ENCODE measurements at regions not wholly inside any gene's neighbourhood (a gene's known extent, or its start where the extent isn't known, plus 50 kb on each side); places are given as distances from the start of the nearest gene placed in this dataset.

- no peak for DNase-seq (ENCODE audit: low read depth in 2 of 3, low spot score in 2 of 3)
These were observed 241.5 kb upstream of the SP8 start for GRCh38 chr7:21028186-21028585.

GRCh38 chr7:21028599-21028998 is 241.9 kb upstream of the SP8 start:
- DNase-seq (ENCODE audit: low read depth in 2 of 3, low spot score in 2 of 3): no peak

- DNase-seq (ENCODE audit: low read depth in 2 of 3, low spot score in 2 of 3): no peak
These were observed 242.3 kb upstream of the SP8 start for GRCh38 chr7:21029006-21029405.

GRCh38 chr7:21030237-21030871 is 243.7 kb upstream of the SP8 start:
- DNase-seq (ENCODE audit: low read depth in 2 of 3, low spot score in 2 of 3): no peak

GRCh38 chr7:21041252-21041651 is 254.6 kb upstream of the SP8 start:
- no peak for DNase-seq (ENCODE audit: low read depth in 2 of 3, low spot score in 2 of 3)

GRCh38 chr7:21041666-21042065 is 255.0 kb upstream of the SP8 start:
- DNase-seq (ENCODE audit: low read depth in 2 of 3, low spot score in 2 of 3): no peak

GRCh38 chr7:21044384-21044783 is 257.7 kb upstream of the SP8 start:
- DNase-seq (ENCODE audit: low read depth in 2 of 3, low spot score in 2 of 3): no peak

GRCh38 chr7:21044913-21045568 is 258.4 kb upstream of the SP8 start:
- no peak for DNase-seq (ENCODE audit: low read depth in 2 of 3, low spot score in 2 of 3)

- DNase-seq (ENCODE audit: low read depth in 2 of 3, low spot score in 2 of 3): no peak
These were observed 265.2 kb upstream of the SP8 start for GRCh38 chr7:21051865-21052264.

GRCh38 chr7:21054427-21055112 is 267.9 kb upstream of the SP8 start:
- no peak for DNase-seq (ENCODE audit: low read depth in 2 of 3, low spot score in 2 of 3)

GRCh38 chr7:21059069-21059468 is 272.4 kb upstream of the SP8 start:
- no peak for DNase-seq (ENCODE audit: low read depth in 2 of 3, low spot score in 2 of 3)

- DNase-seq (ENCODE audit: low read depth in 2 of 3, low spot score in 2 of 3): no peak
These were observed 276.4 kb upstream of the SP8 start for GRCh38 chr7:21063106-21063505.

GRCh38 chr7:21064698-21065648 is 278.3 kb upstream of the SP8 start:
- no peak for DNase-seq (ENCODE audit: low read depth in 2 of 3, low spot score in 2 of 3)

GRCh38 chr7:21066221-21066620 is 279.5 kb upstream of the SP8 start:
- no peak for DNase-seq (ENCODE audit: low read depth in 2 of 3, low spot score in 2 of 3)

GRCh38 chr7:21067216-21067615 is 280.5 kb upstream of the SP8 start:
- DNase-seq (ENCODE audit: low read depth in 2 of 3, low spot score in 2 of 3): no peak

GRCh38 chr7:21070571-21071090 is 283.9 kb upstream of the SP8 start:
- no peak for DNase-seq (ENCODE audit: low read depth in 2 of 3, low spot score in 2 of 3)

GRCh38 chr7:21071561-21072501 is 285.1 kb upstream of the SP8 start:
- DNase-seq (ENCODE audit: low read depth in 2 of 3, low spot score in 2 of 3): no peak

GRCh38 chr7:21076054-21076453 is 289.4 kb upstream of the SP8 start:
- no peak for DNase-seq (ENCODE audit: low read depth in 2 of 3, low spot score in 2 of 3)

GRCh38 chr7:21076574-21076973 is 289.9 kb upstream of the SP8 start:
- no peak for DNase-seq (ENCODE audit: low read depth in 2 of 3, low spot score in 2 of 3)

- no peak for DNase-seq (ENCODE audit: low read depth in 2 of 3, low spot score in 2 of 3)
These were observed 290.9 kb upstream of the SP8 start for GRCh38 chr7:21077602-21078001.
